ENCODE measurements at regions not wholly inside any gene's neighbourhood (a gene's known extent, or its start where the extent isn't known, plus 50 kb on each side); places are given as distances from the start of the nearest gene placed in this dataset.

GRCh38 chr3:110589341-110589740 is 482.3 kb upstream of the NECTIN3 start:
- no peaks in the 10 kb centered on the region for H3K36me3 ChIP-seq (ENCODE audit: control insufficient read depth, insufficient read depth, low read length)
- no peaks in the 10 kb centered on the region for H3K9me3 ChIP-seq (ENCODE audit: control insufficient read depth, low read length)
- peaks cover 6% of the 10 kb centered on the region for H3K36me3 Mint-ChIP-seq (ENCODE audit: low read depth)
- no peaks in the 10 kb centered on the region for H3K27me3 ChIP-seq (ENCODE audit: control insufficient read depth, insufficient read depth, low read length, poor library complexity, severe bottlenecking)
- no peak for DNase-seq
- H3K27me3 Mint-ChIP-seq (ENCODE audit: insufficient read depth), result no peaks in the 10 kb centered on the region
- no peak overlapping the region for H3K9ac ChIP-seq (ENCODE audit: extremely low read depth, low read length, poor library complexity, severe bottlenecking)
- H3K27ac Mint-ChIP-seq, result no peak overlapping the region
- H3K27ac ChIP-seq (ENCODE audit: low read depth, low read length), result no peak overlapping the region
- H3K4me1 Mint-ChIP-seq, result peaks cover 4% of the 10 kb centered on the region
- H3K4me1 ChIP-seq (ENCODE audit: control insufficient read depth, insufficient read depth, low read length), result no peaks in the 10 kb centered on the region
- no peak for TF ChIP-seq CTCF (conservative IDR thresholded peaks at IDR 0.05)
- no peak overlapping the region for H3K4me3 Mint-ChIP-seq
- H3K9me3 Mint-ChIP-seq, result peaks cover 26% of the 10 kb centered on the region
- H3K4me3 ChIP-seq (ENCODE audit: low read length), result no peak overlapping the region

GRCh38 chr3:110593749-110594148 is 477.9 kb upstream of the NECTIN3 start:
- TF ChIP-seq CTCF (conservative IDR thresholded peaks at IDR 0.05), result no peak
- no peak for DNase-seq
- H3K9me3 Mint-ChIP-seq, result peaks cover 47% of the 10 kb centered on the region
- Histone ChIP-seq H3K4me3 (ENCODE audit: low read length) (no peak overlapping the region), H3K27ac (ENCODE audit: low read depth, low read length) (no peak overlapping the region), H3K9ac (ENCODE audit: extremely low read depth, low read length, poor library complexity, severe bottlenecking) (no peak overlapping the region), H3K4me1 (ENCODE audit: control insufficient read depth, insufficient read depth, low read length) (no peaks in the 10 kb centered on the region), H3K27me3 (ENCODE audit: control insufficient read depth, insufficient read depth, low read length, poor library complexity, severe bottlenecking) (no peaks in the 10 kb centered on the region), H3K9me3 (ENCODE audit: control insufficient read depth, low read length) (peaks cover 18% of the 10 kb centered on the region), H3K36me3 (ENCODE audit: control insufficient read depth, insufficient read depth, low read length) (no peaks in the 10 kb centered on the region)
- no peaks in the 10 kb centered on the region for H3K27me3 Mint-ChIP-seq (ENCODE audit: insufficient read depth)
- no peak overlapping the region for H3K27ac Mint-ChIP-seq
- peaks cover 4% of the 10 kb centered on the region for H3K4me1 Mint-ChIP-seq
- H3K36me3 Mint-ChIP-seq (ENCODE audit: low read depth), result peaks cover 18% of the 10 kb centered on the region
- no peak overlapping the region for H3K4me3 Mint-ChIP-seq

- H3K4me3 ChIP-seq (ENCODE audit: low read length), result no peak overlapping the region
- Mint-ChIP-seq H3K36me3 (ENCODE audit: low read depth) (peaks cover 15% of the 10 kb centered on the region), H3K27me3 (ENCODE audit: insufficient read depth) (no peaks in the 10 kb centered on the region), H3K27ac (peak overlapping the region; percentile 48), H3K9me3 (peaks cover 25% of the 10 kb centered on the region), H3K4me3 (no peak overlapping the region), H3K4me1 (no peaks in the 10 kb centered on the region)
- no peak overlapping the region for H3K27ac ChIP-seq (ENCODE audit: low read depth, low read length)
- H3K4me1 ChIP-seq (ENCODE audit: control insufficient read depth, insufficient read depth, low read length), result no peaks in the 10 kb centered on the region
- H3K9me3 ChIP-seq (ENCODE audit: control insufficient read depth, low read length), result peaks cover 18% of the 10 kb centered on the region
- no peak for TF ChIP-seq CTCF (conservative IDR thresholded peaks at IDR 0.05)
- no peaks in the 10 kb centered on the region for H3K27me3 ChIP-seq (ENCODE audit: control insufficient read depth, insufficient read depth, low read length, poor library complexity, severe bottlenecking)
- no peak for DNase-seq
- H3K36me3 ChIP-seq (ENCODE audit: control insufficient read depth, insufficient read depth, low read length), result no peaks in the 10 kb centered on the region
- H3K9ac ChIP-seq (ENCODE audit: extremely low read depth, low read length, poor library complexity, severe bottlenecking), result no peak overlapping the region
Measured at GRCh38 chr3:110598847-110599490, 472.6 kb upstream of the NECTIN3 start.

All from endodermal cell (in vitro differentiated cells).